Neural progenitor cell (in vitro differentiated cells): ENCODE measurements at regions not wholly inside any gene's neighbourhood (a gene's known extent, or its start where the extent isn't known, plus 50 kb on each side); places are given as distances from the start of the nearest gene placed in this dataset.

Experiments
- EZH2 ChIP-seq: fragments of 200-600 bp; sonication (generic); IDR thresholded peaks from 2 replicates; pipeline ENCODE4 v1.6.1; 2017; ENCODE audit warnings: antibody characterized with exemption, mild to moderate bottlenecking, moderate library complexity
- TF ChIP-seq, protein P1 (sequence below): fragments of 200-600 bp; sonication (generic); IDR thresholded peaks from 2 replicates; pipeline ENCODE4 v1.5.1; 2017; ENCODE audit warnings: antibody characterized with exemption, mild to moderate bottlenecking

DNA sequence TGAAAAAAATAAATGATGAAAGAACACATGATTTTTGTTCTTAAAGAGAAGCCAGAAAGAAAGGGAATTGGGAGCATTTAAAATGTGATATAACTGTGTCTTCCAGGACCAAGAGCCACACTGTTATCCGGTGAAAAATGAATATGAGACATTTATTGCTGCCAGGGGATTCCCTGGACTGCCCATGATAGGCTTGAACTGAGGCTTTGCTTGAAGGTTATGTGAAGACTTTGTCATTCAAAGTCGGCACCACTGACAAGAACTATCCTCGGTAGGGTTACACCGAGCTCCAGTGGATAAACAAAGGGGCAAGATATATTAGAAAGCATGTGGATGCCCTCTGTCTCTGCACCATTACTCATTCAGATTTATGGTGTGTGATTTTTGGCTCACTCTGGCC lies 125.4 kb upstream of the MINDY3 start:
- TF ChIP-seq, protein P1, sequence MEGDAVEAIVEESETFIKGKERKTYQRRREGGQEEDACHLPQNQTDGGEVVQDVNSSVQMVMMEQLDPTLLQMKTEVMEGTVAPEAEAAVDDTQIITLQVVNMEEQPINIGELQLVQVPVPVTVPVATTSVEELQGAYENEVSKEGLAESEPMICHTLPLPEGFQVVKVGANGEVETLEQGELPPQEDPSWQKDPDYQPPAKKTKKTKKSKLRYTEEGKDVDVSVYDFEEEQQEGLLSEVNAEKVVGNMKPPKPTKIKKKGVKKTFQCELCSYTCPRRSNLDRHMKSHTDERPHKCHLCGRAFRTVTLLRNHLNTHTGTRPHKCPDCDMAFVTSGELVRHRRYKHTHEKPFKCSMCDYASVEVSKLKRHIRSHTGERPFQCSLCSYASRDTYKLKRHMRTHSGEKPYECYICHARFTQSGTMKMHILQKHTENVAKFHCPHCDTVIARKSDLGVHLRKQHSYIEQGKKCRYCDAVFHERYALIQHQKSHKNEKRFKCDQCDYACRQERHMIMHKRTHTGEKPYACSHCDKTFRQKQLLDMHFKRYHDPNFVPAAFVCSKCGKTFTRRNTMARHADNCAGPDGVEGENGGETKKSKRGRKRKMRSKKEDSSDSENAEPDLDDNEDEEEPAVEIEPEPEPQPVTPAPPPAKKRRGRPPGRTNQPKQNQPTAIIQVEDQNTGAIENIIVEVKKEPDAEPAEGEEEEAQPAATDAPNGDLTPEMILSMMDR: no peak
- TF ChIP-seq EZH2: no peak
